Osteocyte (in vitro differentiated cells): ENCODE measurements at regions not wholly inside any gene's neighbourhood (a gene's known extent, or its start where the extent isn't known, plus 50 kb on each side); places are given as distances from the start of the nearest gene placed in this dataset.
A peak's percentile ranks its signal among the peaks of the same experiment; 100 is the strongest.

ENCODE experiments used
- DNase-seq: peaks from one replicate; pipeline ENCODE4 v3.0.0; 2021; ENCODE audit warnings: mixed read lengths; ENCODE audit not compliant: unreplicated experiment; ENCODE audit errors: extremely low spot score
- H3K27ac Mint-ChIP-seq: one replicate; pipeline ENCODE4 v1.8.0; 2021; ENCODE audit warnings: mild to moderate bottlenecking, mixed read lengths; ENCODE audit not compliant: unreplicated experiment
- H3K27me3 Mint-ChIP-seq: one replicate; pipeline ENCODE4 v1.8.0; 2021; ENCODE audit warnings: mixed read lengths; ENCODE audit not compliant: unreplicated experiment
- H3K36me3 Mint-ChIP-seq: one replicate; pipeline ENCODE4 v1.8.0; 2021; ENCODE audit warnings: mixed read lengths; ENCODE audit not compliant: unreplicated experiment
- H3K4me1 Mint-ChIP-seq: one replicate; pipeline ENCODE4 v1.8.0; 2021; ENCODE audit warnings: mixed read lengths; ENCODE audit not compliant: unreplicated experiment
- H3K4me3 Mint-ChIP-seq: one replicate; pipeline ENCODE4 v1.8.0; 2021; ENCODE audit warnings: mild to moderate bottlenecking, moderate library complexity, mixed read lengths; ENCODE audit not compliant: unreplicated experiment
- H3K9me3 Mint-ChIP-seq: one replicate; pipeline ENCODE4 v1.8.0; 2021; ENCODE audit warnings: mixed read lengths; ENCODE audit not compliant: unreplicated experiment
- CTCF ChIP-seq: fragments of 200-600 bp; sonication (generic); IDR thresholded peaks from 2 replicates; pipeline ENCODE4 v1.5.0; 2021; ENCODE audit warnings: antibody characterized with exemption, mild to moderate bottlenecking, moderate library complexity

- no peak for TF ChIP-seq CTCF
- Mint-ChIP-seq H3K36me3 (no peaks in the 10 kb centered on the region), H3K9me3 (peaks cover 5% of the 10 kb centered on the region), H3K27ac (no peak overlapping the region), H3K4me1 (no peaks in the 10 kb centered on the region), H3K4me3 (no peak overlapping the region), H3K27me3 (no peaks in the 10 kb centered on the region)
- DNase-seq: no peak
Observed at GRCh38 chr12:34392741-34393085, 370.4 kb downstream of the ALG10 start.

DNA sequence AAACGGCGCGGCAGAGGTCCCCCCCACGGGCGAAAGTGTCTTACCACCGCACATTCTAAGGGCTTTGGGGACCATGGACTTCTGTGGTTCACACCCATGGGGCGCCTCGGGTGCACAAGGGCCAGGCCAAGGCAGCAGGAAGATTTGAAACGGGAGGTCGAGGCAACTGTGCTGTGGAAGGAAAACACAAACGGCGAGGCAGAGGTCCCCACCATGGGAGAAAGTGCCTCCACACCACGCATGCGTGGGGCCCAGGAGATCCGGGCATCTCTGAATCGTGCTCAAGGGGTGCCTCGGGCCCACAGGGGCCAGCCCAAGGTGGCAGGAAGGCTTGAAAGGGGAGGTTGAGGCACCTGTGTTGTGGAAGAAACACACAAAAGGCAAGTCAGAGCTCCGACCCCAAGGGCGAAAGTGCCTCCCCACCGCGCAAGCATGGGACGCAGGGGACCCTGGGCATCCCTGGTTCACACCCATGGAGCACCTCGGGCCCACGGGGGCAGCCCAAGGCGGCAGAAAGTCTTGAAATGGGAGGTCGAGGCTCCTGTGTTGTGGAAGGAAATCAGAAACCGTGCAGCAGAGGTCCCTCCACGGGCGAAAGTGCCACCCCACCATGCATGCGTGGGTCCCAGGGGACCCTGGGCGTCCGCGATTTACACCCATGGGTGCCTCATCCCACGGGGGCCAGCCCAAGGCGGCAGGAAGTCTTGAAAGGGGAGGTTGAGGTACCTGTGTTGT lies 371.0 kb downstream of the ALG10 start:
- Mint-ChIP-seq H3K9me3 (peaks cover 1% of the 10 kb centered on the region), H3K27ac (no peak overlapping the region)

GRCh38 chr12:34393821-34394150 lies 371.5 kb downstream of the ALG10 start:
- Mint-ChIP-seq H3K4me3 (no peak overlapping the region), H3K36me3 (no peaks in the 10 kb centered on the region), H3K27me3 (no peaks in the 10 kb centered on the region), H3K27ac (no peak overlapping the region), H3K9me3 (no peaks in the 10 kb centered on the region), H3K4me1 (no peaks in the 10 kb centered on the region)
- peak; percentile 69 for DNase-seq
- no peak for TF ChIP-seq CTCF

More for the DNA sequence above, 371.0 kb downstream of the ALG10 start:
- TF ChIP-seq CTCF: no peak
- DNase-seq: peak; percentile 83
- H3K36me3 Mint-ChIP-seq: no peaks in the 10 kb centered on the region
- no peaks in the 10 kb centered on the region for H3K27me3 Mint-ChIP-seq
- H3K4me3 Mint-ChIP-seq: no peak overlapping the region
- H3K4me1 Mint-ChIP-seq: no peaks in the 10 kb centered on the region

- no peaks in the 10 kb centered on the region for H3K27me3 Mint-ChIP-seq
- no peaks in the 10 kb centered on the region for H3K36me3 Mint-ChIP-seq
Observed at GRCh38 chr12:34394211-34395055, 372.1 kb downstream of the ALG10 start.

More at GRCh38 chr12:34394211-34395055, 372.1 kb downstream of the ALG10 start:
- Mint-ChIP-seq H3K9me3 (no peaks in the 10 kb centered on the region), H3K4me1 (no peaks in the 10 kb centered on the region), H3K4me3 (no peak overlapping the region), H3K27ac (no peak overlapping the region)
- no peak for TF ChIP-seq CTCF
- DNase-seq: peak; percentile 72
